NOMO-1 treated with DMSO at 0.1 percent for 48 hours (cell line): ENCODE measurements at regions not wholly inside any gene's neighbourhood (a gene's known extent, or its start where the extent isn't known, plus 50 kb on each side); places are given as distances from the start of the nearest gene placed in this dataset.

ENCODE experiments used
- DNase-seq: peaks from one replicate; lab custom pipeline; 2025; ENCODE audit not compliant: unreplicated experiment; lab: John Stamatoyannopoulos, UW

DNA sequence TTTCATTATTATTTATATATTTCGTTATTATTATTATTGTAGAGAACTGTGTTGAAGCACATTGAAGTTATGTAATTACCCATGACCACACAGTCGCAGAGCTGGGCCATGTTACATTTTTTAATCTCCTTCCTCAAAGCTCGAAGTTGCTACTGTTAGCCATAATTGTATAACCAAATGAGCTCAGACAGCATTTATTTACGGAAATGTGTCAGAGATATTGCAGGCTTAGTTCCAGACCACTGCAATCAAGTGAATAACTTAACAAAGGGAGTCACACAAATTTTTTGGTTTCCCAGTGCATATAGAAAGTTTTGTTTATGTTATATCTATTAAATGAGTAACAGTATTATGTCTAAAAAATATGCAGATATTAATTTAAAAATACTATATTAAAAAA lies 147.1 kb upstream of the SLITRK1 start:
- DNase-seq = no peak

DNA sequence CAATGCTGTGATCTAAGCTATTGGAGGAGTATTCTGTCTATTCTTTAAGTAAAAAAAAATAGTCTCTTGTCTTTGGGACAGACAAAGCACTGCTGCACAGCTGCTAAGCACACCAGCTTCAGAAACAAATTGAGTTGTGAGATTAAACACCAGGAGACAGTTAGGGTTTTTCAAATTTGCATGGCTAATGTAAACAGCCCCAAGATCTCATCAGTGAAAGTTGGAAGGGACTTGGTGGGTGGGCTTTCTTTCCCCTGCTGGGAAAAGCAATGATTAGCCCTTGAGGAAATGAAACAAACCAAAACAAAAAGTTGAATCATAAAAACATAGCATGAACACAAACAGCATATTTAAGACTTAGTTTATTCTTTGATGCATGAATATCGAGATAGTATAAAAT lies 143.6 kb upstream of the SLITRK1 start:
- no peak for DNase-seq

DNA sequence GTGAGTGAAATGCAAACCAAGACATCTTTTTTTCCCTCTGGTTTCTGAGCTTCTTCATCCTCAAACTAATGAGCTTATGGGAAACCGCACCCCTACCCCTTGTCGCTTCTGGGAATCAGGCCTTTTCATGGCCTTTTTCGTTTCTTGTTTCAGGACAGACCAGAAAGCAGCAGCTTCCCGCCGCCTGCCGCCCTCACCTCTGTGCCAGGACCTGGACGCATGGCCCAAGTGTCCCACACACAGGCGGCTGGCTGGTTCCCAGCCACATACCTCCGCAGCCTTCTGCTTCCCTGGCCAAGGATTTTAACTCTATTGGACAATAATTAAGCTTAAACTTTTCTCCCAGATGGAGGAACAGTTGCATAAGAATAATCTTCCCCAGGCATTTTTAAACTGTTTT lies 114.1 kb upstream of the SLITRK1 start:
- no peak for DNase-seq

DNA sequence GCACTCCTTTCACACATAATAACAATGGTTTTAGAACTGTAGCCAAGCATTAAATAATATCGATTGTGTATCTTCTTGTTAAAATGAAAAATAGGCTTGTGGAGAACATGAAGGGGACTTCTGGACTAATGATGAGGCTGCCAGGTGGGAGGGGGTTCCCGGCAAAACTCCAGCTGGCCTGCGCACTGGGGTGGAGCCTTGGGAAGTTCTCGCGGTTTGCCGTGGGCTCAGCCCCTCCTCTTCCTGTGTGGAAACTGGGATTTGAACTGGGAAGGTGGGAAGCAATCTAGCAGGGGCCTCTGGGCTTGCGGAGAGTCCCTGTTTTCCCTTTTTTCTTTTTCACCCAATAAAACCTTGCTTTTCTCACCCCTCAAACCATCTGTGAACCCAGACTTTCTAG lies 113.7 kb upstream of the SLITRK1 start:
- no peak for DNase-seq

DNA sequence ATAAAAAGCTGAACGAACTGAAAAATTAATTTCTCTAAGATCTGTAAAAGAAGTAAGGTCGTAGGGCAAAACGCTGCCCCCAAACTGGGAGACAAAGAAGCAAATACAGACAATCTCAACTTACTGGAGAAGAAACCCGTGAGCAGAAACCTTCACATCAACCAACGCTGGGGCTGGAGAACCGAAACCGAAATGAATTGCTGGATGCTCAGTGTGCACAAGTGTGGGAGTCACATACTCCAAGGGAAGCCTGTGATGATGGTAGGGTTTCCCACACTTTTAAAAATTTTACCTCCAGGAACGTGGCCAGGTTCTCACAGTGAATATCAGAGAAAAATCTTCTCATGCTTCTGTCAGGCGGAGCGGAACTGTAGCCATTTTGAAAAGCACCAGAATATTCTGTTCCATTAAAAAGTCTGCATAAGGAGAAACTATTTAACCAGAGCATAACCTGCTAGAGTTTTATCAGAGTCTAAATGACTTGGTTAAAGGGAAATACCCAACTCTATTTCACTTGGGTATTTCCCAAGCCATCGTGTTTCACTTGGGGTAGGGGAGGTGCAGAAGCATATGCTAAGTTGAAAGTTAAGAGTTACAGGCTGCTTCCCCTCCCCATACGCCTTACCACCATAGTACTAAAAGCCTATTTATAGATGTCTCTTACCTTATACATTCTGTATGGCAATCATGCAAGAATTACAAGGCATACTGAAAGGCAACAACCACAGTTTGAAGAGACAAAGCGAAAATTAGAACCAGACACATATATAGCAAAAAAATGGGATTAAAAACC lies 110.5 kb upstream of the SLITRK1 start:
- DNase-seq = no peak

DNA sequence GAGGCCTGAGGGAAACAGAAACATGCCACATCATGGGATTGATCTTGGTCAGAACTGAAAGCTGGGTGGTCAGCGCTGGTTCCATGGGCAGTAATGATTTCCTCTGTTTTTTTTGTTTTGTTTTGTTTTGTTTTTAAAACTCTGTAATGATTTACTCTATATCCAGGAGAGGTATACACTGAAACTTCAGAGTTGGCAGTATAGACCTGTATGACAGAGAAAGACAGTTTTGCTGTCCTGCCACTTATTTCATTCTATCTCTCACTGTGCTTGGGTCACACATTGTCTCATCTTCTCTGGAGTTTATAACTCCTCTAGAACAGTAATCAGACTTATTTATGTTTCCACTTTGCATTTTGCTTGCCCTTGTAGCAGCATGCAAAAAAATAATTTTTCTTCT lies 105.1 kb upstream of the SLITRK1 start:
- no peak for DNase-seq

DNA sequence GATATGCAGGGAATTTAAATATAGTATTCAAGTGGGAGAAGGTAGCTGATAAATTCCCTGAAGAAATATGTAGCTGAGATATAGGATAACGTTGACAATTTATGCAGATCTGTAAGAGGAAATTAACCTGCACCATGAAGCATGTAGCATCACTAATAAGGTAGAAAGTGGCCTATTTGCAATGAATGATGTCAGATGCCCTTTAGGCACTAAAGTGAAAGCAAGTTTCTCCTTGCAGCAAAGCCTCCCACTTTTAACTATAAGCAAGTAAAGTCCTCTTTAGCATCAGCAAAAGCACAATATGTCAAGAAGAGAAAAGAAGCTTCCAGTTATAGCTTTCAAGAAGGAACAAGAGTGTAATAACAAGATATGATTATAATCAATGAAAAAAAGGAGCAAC lies 102.5 kb upstream of the SLITRK1 start:
- no peak for DNase-seq

DNA sequence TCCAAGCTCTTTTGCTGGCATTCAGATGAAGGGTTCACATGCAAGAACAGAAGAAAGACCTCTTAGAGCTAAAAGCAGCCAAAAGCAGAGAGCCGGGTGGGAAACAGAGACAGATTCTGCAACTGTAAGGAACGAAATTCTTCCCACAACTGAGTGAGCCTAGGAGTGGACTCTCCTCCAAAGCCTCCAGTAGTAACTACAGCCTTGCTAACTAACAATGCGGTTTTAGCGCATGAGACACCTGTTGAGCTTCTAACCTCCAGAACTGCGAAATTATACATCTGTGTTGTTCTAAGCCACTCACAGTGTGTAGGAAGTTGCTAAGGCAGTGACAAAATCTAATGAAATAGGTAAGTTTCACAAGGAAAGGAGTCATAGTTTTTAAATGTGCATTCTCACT lies 98.1 kb upstream of the SLITRK1 start:
- DNase-seq = no peak

DNA sequence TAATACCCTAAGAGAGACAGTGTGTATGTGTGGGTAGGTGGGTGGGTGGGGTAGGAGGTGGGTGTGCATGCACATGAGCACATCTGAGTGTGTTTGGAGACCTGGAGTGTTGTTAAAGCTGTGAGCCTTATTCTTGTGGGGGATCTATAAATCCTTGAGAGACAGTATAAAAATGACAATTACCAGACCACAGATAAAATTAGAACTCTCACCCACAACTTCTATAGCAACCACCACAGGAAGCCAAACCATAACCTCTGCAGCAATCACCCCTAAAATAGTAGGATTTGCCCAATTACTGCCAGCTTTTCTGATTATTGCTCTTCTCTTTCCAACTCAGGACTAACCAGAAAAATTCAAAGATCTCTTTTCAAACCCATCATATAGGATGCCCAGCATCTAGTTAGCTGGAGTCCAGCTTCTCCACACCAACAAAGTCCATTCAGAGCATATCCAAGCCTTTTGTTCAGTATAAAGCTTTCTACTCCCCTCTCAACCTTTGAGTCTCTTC lies 93.4 kb upstream of the SLITRK1 start:
- DNase-seq = peak; percentile 37

DNA sequence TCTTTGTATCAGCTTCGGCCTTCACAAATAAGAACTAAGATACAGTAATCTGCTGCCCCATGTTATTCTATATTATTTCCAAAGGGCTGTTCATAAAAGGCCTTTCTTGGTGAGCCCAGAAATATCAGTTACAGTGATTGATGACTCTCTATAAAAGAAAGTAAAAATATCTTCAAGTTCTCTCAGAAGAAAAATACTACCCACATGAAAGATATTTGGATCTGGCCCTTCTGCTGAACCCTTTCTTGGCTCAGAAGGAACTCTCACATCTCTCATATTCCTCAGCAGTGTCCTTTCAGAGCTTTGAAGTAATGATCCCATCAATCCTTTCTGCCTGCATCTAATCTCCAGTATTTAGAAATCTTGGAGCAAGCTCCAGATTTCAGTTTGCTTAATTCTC lies 76.3 kb upstream of the SLITRK1 start:
- DNase-seq = no peak

DNA sequence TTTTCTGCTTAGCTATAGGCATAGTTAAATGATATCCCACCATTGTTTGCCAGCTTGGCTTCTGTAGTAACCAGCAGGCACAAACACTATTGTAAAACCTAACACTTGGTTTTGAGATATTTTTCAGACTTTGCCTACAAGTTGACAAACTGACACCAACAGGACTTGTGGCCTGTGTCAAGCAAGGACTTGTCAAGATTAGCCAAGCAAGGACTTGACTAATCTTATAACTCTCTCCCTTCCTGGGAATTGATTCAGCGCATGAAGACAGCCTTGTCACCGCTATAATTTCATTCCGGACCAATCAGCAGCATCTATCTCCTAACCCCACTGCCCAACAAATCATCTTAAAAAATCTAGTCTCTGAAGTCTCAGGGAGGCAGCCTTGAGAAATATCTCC lies 72.7 kb upstream of the SLITRK1 start:
- DNase-seq = no peak

DNA sequence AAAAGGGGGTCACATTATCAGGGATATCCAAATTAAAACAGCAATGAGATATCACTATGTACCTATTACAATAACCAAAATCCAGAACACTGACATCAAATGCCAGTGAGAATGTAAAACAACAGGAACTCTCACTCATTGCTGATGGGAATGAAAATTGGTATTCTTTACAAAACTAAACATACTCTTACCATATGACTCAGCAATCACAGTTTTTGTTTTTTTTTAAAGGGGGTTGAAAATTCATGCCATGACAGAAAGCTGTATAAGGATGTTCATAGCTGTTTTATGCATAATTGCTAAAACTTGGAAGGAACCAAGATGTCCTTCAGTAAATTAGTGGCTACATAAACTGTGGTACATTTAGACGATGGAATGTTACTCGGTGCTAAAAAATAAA lies 71.6 kb upstream of the SLITRK1 start:
- DNase-seq = no peak

DNA sequence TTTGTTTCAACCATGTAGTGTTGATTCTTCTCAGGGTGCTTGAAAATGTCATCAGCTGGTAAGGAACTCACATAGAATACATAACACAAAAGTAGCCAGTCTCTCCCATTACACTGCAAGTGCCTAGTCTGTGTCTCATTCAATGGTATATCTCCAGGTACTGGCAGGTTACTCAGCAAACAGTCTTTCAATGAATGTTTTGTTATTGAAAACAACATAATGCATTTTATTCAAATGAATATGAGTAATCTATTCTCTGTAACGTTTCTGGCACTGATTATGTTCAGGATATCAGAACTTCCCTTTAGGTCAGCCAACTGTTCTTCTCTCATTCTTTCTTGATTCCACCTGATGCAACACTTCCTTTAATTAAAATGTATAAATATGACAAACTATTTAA lies 68.0 kb upstream of the SLITRK1 start:
- no peak for DNase-seq

DNA sequence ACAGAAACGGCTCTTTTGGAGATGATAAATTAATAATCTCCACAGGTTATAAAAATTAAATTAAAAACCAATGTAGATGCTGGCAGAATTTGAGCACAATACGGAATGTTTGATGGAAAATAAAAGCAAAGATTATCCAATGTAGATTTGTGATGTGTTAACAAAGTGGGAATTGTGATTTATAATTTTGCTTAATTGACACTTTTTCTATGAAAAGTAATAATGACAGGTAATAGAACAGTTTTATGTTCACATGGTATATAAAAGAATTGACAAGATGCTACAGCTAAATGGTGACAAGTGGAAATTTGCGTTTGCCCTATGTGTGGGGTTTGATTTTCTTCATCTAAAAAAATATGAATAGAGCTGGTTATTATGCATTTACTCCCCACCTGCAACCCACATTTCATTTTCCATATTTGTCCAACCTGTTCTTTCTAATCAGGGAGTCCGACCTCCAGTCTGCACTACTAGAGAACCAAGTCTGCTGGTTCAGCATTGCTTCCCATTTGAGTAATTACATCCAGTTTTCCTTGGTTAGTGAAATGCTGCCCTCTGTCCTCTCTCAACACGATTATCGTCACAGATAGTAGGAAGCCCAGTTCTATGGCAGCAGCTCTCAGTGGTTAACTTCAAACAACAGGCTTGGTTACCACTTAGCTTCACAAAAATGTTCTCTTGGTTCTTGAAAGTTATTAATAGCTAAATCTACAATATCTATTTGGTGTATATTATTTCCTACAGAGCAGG lies 61.4 kb upstream of the SLITRK1 start:
- DNase-seq = no peak

DNA sequence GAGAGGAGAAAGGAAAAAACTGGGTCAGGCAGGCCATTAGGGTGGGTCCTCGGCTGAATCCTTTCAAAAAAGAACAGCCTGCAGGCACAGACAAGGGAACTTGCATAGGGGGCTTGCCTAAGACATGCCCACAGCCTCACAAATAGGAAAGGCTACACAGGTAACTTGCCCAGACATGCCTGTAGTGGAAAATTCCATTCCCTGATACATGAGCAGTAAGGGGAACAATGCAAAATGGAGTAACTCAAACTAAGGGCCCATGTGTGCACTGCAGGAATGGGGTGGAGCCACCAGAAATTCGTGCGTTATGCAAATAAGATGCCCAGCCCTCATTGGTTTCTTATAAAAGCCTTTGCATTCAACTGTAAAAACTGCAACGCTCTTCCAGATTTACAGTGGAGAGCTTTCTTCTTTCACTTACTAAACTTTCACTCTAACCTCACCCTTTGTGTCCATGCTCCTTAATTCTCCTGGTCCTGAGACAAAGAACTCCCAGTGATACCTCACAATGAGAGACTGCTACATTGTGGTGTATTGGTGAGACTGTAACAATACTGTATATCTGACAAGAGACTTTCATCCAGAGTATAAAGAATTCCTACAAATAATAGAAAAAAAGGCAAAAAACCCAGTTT lies 59.5 kb upstream of the SLITRK1 start:
- no peak for DNase-seq

DNA sequence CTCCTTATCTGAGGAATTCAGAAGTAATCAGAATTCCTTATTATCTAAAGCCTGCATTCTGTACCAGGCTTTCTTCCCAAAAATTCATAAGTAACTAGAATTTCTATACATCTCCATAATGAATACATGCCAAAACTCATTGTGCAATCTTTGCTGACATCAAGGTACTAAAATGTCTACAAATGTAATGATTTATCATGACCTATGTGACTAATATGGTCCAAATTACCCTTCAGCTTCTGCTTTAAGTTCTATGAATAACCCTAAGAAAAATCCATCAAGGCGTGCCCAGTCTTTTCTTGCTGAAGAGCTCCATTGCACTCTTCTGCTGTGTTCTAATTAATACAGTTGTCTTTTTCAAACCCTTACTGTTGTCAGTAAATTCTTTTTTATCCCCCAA lies 58.5 kb upstream of the SLITRK1 start:
- DNase-seq = peak; percentile 11

DNA sequence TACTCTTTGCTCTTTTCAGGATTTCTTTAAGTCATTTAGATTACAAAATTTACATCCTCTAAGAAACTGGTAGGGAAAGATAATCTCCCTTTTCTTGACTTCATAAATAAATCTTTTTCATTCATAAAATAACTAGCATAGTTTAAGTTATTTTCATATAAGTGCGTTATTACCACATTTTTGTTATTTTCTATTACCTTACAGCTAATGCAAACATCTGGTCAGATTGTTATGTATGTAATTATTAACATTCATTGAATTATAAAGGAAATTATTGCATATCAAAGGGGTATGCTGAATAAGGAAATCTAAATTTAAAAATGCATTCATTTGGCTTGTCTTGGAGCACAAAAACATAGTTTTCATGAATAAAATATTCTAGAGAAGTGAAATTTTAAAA lies 55.3 kb upstream of the SLITRK1 start:
- no peak for DNase-seq

DNA sequence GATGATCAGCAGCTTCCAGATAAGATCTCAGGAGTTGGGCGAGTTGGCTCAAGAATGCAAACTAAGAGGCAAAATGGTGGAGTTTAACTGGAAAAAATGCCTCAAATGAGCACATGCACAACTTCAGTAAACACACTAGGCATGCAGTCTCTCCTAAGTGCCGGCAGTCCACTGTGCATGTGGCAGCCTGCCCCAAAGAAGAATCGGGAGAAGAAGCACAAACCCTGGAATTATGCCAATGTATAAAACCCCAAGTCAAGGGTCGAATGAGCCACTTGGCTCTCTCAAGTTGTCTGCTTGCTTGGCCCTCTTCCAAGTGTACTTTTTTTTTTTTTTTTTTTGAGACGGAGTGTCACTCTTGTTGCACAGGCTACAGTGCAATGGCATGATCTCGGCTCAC lies 53.3 kb upstream of the SLITRK1 start:
- DNase-seq = no peak
